Activated B cell treated with CpG ODN at 0.5 μM for 24 hours (primary cell): ENCODE measurements at regions not wholly inside any gene's neighbourhood (a gene's known extent, or its start where the extent isn't known, plus 50 kb on each side); places are given as distances from the start of the nearest gene placed in this dataset.

Source experiments
- ATAC-seq: fragments of 200-7000 bp; cut with Tn5 transposase; one replicate; pipeline ENCODE4 v1.10.0; 2021; ENCODE audit warnings: low read depth, mild to moderate bottlenecking, moderate library complexity
- CTCF ChIA-PET: fragments of 350-600 bp; sonication (Branson Sonifier 250); formaldehyde crosslinking; loops from one replicate; lab custom pipeline; 2021; ENCODE audit warnings: antibody characterized with exemption; lab: Charles Lee
- POLR2A ChIA-PET: fragments of 350-600 bp; sonication (Branson Sonifier 250); formaldehyde crosslinking; loops from one replicate; lab custom pipeline; 2021; ENCODE audit warnings: antibody characterized with exemption; lab: Charles Lee
- DNase-seq: peaks from one replicate; pipeline ENCODE4 v3.0.0; 2022
- H3K27ac Mint-ChIP-seq: one replicate; pipeline ENCODE4 v1.8.0; 2020; ENCODE audit warnings: mixed read lengths
- H3K27me3 Mint-ChIP-seq: one replicate; pipeline ENCODE4 v1.8.0; 2021; ENCODE audit warnings: mixed read lengths
- H3K36me3 Mint-ChIP-seq: one replicate; pipeline ENCODE4 v1.8.0; 2021; ENCODE audit warnings: low read depth, mixed read lengths
- H3K4me1 Mint-ChIP-seq: one replicate; pipeline ENCODE4 v1.8.0; 2021; ENCODE audit warnings: mixed read lengths
- H3K4me3 Mint-ChIP-seq: one replicate; pipeline ENCODE4 v1.8.0; 2020; ENCODE audit warnings: mild to moderate bottlenecking, mixed read lengths
- H3K9me3 Mint-ChIP-seq: one replicate; pipeline ENCODE4 v1.8.0; 2020; ENCODE audit warnings: mixed read lengths
- intact Hi-C: fragments of 100-400 bp; cut with micrococcal nuclease; formaldehyde crosslinking; loops from one replicate; pipeline ENCODE4 v1.15.1; 2024
- TF ChIP-seq, protein P1 (sequence below): fragments of 200-600 bp; IDR thresholded peaks from one replicate; pipeline ENCODE4 v1.8.0; 2022; ENCODE audit warnings: antibody characterized with exemption, mild to moderate bottlenecking

DNA sequence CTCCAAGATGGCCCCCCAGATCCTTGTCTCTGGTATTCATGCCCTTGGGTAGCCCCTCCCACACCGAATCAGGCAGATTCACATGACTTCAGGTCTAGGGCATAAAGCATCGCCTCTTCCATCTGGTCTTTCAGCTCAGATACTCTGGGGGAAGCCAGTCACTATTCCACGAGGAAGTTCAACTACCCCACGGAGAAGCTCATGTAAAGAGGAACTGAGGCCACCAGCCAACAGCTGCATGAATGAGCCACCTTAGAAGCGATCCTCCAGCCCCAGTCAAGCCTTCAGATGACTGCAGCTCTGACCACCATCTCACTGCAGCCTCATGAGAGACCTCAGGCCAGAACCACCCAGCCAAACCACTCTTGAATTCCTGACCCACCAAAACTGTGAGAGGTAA is 54.1 kb downstream of the SOCS3 start:
- Mint-ChIP-seq H3K36me3 (no peaks in the 10 kb centered on the region), H3K4me1 (no peaks in the 10 kb centered on the region), H3K9me3 (peaks cover 8% of the 10 kb centered on the region), H3K27me3 (no peaks in the 10 kb centered on the region), H3K27ac (no peak overlapping the region), H3K4me3 (no peak overlapping the region)
- ChIA-PET CTCF (interaction anchor here (1.1 kb wide), 1 partner anchor 55 kb away, joined by 3 read pairs; no protein-coding TSS in a partner anchor), POLR2A (interaction anchor here (0.9 kb wide), 1 partner anchor 54 kb away, joined by 3 read pairs; the partner anchor contains the start of gene SOCS3)
- intact Hi-C loops, result no loop called here
- no peak for DNase-seq
- TF ChIP-seq, protein P1, sequence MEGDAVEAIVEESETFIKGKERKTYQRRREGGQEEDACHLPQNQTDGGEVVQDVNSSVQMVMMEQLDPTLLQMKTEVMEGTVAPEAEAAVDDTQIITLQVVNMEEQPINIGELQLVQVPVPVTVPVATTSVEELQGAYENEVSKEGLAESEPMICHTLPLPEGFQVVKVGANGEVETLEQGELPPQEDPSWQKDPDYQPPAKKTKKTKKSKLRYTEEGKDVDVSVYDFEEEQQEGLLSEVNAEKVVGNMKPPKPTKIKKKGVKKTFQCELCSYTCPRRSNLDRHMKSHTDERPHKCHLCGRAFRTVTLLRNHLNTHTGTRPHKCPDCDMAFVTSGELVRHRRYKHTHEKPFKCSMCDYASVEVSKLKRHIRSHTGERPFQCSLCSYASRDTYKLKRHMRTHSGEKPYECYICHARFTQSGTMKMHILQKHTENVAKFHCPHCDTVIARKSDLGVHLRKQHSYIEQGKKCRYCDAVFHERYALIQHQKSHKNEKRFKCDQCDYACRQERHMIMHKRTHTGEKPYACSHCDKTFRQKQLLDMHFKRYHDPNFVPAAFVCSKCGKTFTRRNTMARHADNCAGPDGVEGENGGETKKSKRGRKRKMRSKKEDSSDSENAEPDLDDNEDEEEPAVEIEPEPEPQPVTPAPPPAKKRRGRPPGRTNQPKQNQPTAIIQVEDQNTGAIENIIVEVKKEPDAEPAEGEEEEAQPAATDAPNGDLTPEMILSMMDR, result no peak
- ATAC-seq, result no peak

DNA sequence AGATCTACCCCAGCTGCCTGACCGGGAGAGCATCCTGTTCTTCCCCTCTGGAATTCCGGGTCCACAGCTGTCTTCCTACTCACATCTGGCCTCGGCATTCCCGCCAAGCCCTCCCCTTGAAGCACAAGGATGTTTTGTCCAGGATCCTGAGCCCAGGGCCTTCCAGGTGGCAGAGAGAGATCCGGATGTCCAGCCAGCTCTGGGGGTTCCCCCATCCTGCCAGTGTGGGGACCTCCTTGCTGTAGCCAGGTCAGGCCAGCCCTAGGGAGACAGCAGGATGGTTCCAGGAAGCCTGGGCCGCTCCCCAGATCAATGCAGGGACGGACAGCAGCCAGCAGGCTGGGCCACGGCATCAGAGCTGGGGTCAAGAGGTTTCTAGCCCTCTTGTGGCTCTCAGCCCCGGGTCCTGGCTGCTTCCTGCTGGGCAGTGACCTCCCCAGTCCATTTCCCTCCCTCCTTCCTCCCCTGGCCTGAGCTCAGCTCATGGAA is 55.3 kb downstream of the SOCS3 start:
- ChIA-PET CTCF (interaction anchor here (1.1 kb wide), 1 partner anchor 56 kb away, joined by 3 read pairs; no protein-coding TSS in a partner anchor), POLR2A (interaction anchor here (0.6 kb wide), 1 partner anchor 38 kb away, joined by 3 read pairs; no protein-coding TSS in a partner anchor)
- H3K27me3 Mint-ChIP-seq, result no peaks in the 10 kb centered on the region
- ATAC-seq, result no peak
- no peaks in the 10 kb centered on the region for H3K36me3 Mint-ChIP-seq
- H3K4me1 Mint-ChIP-seq, result no peaks in the 10 kb centered on the region
- H3K9me3 Mint-ChIP-seq, result peaks cover 8% of the 10 kb centered on the region
- DNase-seq, result no peak
- no peak overlapping the region for H3K4me3 Mint-ChIP-seq
- H3K27ac Mint-ChIP-seq, result no peak overlapping the region
- TF ChIP-seq, protein P1, result no peak
- intact Hi-C loops, result no loop called here

DNA sequence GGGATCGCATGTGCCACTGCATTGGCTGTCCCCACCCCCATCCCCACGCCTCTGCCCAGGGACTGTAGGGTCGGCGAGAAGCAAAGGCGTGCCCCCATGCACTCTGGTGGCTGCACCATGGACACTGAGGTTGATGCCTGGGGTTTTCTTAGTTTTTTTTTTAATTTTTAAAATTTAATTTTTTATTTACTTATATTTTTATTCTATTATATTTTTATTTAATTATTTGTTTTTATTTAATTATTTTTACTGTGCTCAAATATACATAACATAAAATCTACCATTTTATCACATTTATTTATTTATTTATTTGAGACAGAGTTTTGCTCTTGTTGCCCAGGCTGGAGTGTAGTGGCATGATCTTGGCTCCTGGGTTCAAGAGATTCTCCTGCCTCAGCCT is 57.4 kb downstream of the SOCS3 start:
- ATAC-seq, result no peak
- intact Hi-C loops, result no loop called here
- CTCF ChIA-PET, result no interaction called here

DNA sequence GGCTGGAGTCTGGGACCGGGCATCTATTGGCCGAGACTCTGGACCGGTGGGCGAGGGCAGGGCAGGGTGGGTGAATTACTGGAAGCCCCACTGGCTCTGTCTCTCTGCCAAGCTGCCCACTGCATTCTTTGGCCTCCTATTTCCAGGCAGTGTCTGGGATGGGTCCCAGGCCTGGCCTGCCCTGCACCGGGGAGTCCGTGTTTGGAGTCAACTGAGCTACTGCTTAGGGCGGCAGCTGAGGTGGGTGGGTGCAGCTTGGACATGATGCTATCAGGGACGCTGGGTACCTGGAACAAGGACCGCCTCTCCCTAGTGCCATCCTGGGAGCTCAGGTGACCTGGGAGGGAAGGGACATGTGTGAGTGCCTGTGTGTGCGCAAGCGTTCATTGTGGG is 58.1 kb downstream of the SOCS3 start:
- POLR2A ChIA-PET, result interaction anchor here (1.1 kb wide), 1 partner anchor 55 kb away, joined by 3 read pairs; no protein-coding TSS in a partner anchor
- H3K4me1 Mint-ChIP-seq, result no peaks in the 10 kb centered on the region
- no peak overlapping the region for H3K4me3 Mint-ChIP-seq
- H3K36me3 Mint-ChIP-seq, result no peaks in the 10 kb centered on the region
- peaks cover 5% of the 10 kb centered on the region for H3K9me3 Mint-ChIP-seq
- ATAC-seq (no peak), DNase-seq (no peak)
- CTCF ChIA-PET, result no interaction called here
- intact Hi-C loops, result no loop called here
- TF ChIP-seq, protein P1, result no peak
- H3K27me3 Mint-ChIP-seq, result no peaks in the 10 kb centered on the region
- no peak overlapping the region for H3K27ac Mint-ChIP-seq

More for the DNA sequence above, 57.4 kb downstream of the SOCS3 start:
- no peaks in the 10 kb centered on the region for H3K4me1 Mint-ChIP-seq
- DNase-seq, result no peak
- no peaks in the 10 kb centered on the region for H3K36me3 Mint-ChIP-seq
- no peaks in the 10 kb centered on the region for H3K27me3 Mint-ChIP-seq
- H3K9me3 Mint-ChIP-seq, result peaks cover 8% of the 10 kb centered on the region
- H3K27ac Mint-ChIP-seq, result no peak overlapping the region
- no peak overlapping the region for H3K4me3 Mint-ChIP-seq
- TF ChIP-seq, protein P1, result no peak
- POLR2A ChIA-PET, result no interaction called here

DNA sequence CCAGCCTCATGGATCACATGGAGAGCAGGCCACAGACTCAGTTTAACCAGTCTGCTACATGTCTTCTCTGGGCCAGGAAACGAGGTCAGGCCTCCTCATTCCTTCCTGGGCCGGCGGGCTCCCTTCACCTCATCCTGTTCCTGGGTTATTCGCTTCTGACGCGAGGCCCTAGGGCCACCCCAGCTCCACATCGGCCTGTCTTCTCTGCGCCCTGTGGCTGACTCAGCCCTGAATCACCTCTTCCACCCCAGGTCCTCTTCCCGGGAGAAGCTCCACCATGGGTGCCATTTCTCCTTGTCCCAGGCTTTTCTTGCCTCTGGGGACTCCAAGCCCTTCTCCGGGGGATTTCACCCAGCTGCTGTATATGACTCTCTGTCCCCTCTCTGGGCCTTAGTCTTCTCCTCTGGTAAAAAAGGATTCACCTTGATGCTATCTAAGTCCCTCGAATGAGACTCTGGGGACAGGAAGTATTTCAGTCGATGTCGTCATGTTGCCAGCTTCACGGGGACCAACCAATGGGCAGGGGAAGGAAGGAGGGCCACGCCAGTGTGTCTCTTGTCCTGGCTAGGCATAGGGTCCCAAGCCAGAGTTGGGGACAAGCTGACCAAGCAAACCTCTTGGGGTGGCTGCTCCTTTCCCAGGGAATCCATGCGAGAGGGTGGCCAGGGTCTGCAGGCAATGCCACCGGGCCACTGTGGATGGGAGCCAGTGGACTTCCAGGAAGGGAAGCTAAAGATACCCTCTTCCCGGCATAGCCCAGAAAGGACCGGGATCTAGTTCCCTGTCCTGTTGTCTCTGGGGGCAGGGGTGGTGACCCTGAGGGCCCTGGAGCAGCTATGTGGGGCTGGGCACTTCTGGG is 58.7 kb downstream of the SOCS3 start:
- DNase-seq, result no peak
- Mint-ChIP-seq H3K4me1 (no peaks in the 10 kb centered on the region), H3K27ac (no peak overlapping the region), H3K36me3 (no peaks in the 10 kb centered on the region), H3K9me3 (peaks cover 3% of the 10 kb centered on the region), H3K27me3 (no peaks in the 10 kb centered on the region), H3K4me3 (no peak overlapping the region)
- intact Hi-C loops, result no loop called here
- TF ChIP-seq, protein P1, result no peak
- CTCF ChIA-PET, result no interaction called here
- ATAC-seq, result no peak
- POLR2A ChIA-PET, result interaction anchor here (1.1 kb wide), 1 partner anchor 55 kb away, joined by 3 read pairs; no protein-coding TSS in a partner anchor
